WERI-Rb-1 (cell line): ENCODE measurements at regions not wholly inside any gene's neighbourhood (a gene's known extent, or its start where the extent isn't known, plus 50 kb on each side); places are given as distances from the start of the nearest gene placed in this dataset.

Experiments
- DNase-seq: peaks from one replicate; pipeline ENCODE4 v3.0.0-alpha.2; 2020
- H3K27ac ChIP-seq: fragments of 250-450 bp; sonication (Bioruptor Pico); 2 replicates; pipeline ENCODE4 v1.5.1; 2020; ENCODE audit warnings: mild to moderate bottlenecking, moderate library complexity
- H3K27me3 ChIP-seq: fragments of 250-450 bp; sonication (Bioruptor Pico); 2 replicates; pipeline ENCODE4 v1.5.1; 2021; ENCODE audit warnings: mild to moderate bottlenecking, low read depth, moderate library complexity; ENCODE audit not compliant: insufficient read depth, severe bottlenecking
- H3K36me3 ChIP-seq: fragments of 250-450 bp; sonication (Bioruptor Pico); 2 replicates; pipeline ENCODE4 v1.5.1; 2020; ENCODE audit warnings: mild to moderate bottlenecking, moderate library complexity
- H3K4me3 ChIP-seq: 2 replicates; pipeline ENCODE4 v1.5.1; 2011; ENCODE audit warnings: low read depth, mild to moderate bottlenecking, control low read depth, low read length
- H3K9me3 ChIP-seq: fragments of 250-450 bp; sonication (Bioruptor Pico); 2 replicates; pipeline ENCODE4 v1.5.1; 2021; ENCODE audit warnings: mild to moderate bottlenecking, moderate library complexity; ENCODE audit not compliant: severe bottlenecking
- TF ChIP-seq, protein P1 (sequence below): IDR thresholded peaks from 2 replicates; pipeline ENCODE4 v1.5.1; 2011; ENCODE audit warnings: low read depth, mild to moderate bottlenecking, control low read depth, inconsistent platforms, low read length

DNA sequence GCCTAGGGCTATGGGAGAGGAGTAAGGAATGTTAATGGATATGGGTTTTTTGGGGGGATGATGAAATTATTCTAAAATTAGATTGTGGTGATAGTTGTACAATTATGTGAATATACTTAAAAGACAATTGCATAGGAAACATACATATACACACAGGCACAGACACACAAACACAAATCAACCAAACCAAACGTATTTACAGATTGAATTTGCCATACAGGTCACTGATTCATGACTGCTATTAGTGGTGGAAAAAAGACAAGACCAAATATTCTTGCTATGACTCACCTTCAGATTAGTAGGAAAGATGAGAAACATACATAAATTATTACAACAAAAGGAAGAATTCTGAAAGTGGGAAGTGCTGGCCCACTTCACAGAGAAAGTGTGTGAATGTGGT is 85.3 kb downstream of the C3orf38 start:
- H3K4me3 ChIP-seq, result no peak overlapping the region
- H3K27ac ChIP-seq, result no peak overlapping the region
- TF ChIP-seq, protein P1, sequence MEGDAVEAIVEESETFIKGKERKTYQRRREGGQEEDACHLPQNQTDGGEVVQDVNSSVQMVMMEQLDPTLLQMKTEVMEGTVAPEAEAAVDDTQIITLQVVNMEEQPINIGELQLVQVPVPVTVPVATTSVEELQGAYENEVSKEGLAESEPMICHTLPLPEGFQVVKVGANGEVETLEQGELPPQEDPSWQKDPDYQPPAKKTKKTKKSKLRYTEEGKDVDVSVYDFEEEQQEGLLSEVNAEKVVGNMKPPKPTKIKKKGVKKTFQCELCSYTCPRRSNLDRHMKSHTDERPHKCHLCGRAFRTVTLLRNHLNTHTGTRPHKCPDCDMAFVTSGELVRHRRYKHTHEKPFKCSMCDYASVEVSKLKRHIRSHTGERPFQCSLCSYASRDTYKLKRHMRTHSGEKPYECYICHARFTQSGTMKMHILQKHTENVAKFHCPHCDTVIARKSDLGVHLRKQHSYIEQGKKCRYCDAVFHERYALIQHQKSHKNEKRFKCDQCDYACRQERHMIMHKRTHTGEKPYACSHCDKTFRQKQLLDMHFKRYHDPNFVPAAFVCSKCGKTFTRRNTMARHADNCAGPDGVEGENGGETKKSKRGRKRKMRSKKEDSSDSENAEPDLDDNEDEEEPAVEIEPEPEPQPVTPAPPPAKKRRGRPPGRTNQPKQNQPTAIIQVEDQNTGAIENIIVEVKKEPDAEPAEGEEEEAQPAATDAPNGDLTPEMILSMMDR, result no peak
- no peak for DNase-seq
- no peaks in the 10 kb centered on the region for H3K9me3 ChIP-seq
- no peaks in the 10 kb centered on the region for H3K36me3 ChIP-seq
- H3K27me3 ChIP-seq, result no peaks in the 10 kb centered on the region

DNA sequence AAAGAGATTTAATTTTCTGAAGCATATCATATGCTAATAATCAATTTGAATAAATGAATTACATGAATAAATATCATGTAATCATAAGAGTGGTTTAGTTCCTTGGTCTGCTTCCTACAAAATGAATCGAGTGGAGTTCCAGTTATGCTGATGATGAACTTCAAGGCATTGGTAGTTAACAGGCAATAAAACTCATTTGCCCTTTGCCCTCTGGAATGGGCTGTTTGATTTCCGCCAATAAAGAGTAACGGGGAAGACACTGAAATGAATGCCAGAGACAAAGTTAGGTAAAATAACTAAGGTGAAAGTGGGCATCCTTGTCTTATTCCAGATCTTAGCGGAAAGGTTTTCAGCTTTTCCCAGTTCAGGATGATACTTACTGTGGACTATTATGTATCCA is 90.1 kb downstream of the C3orf38 start:
- no peaks in the 10 kb centered on the region for H3K36me3 ChIP-seq
- no peaks in the 10 kb centered on the region for H3K27me3 ChIP-seq
- H3K4me3 ChIP-seq, result no peak overlapping the region
- no peak overlapping the region for H3K27ac ChIP-seq
- TF ChIP-seq, protein P1, result no peak
- peaks cover 2% of the 10 kb centered on the region for H3K9me3 ChIP-seq
- no peak for DNase-seq

DNA sequence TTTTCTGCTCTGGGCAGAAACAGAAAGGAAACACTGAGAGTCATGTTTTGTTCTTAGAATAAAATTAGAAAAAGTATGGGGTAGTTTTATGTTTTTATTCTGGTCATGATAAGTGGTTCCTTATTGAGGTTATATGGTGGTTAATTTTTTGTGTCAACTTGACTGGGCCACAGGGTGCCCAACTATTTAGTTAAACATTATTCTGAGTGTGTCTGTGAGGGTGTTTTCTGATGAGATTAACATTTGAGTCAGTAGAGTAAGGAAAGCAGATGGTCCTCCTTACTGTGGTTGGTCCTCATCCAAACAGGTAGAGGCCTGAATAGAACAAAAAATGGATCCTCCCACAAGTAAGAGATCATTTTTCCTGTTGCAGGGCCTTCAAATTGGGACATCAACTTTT is 98.9 kb downstream of the C3orf38 start:
- peaks cover 2% of the 10 kb centered on the region for H3K9me3 ChIP-seq
- no peaks in the 10 kb centered on the region for H3K36me3 ChIP-seq
- H3K27me3 ChIP-seq, result no peaks in the 10 kb centered on the region
- TF ChIP-seq, protein P1, result no peak
- H3K4me3 ChIP-seq, result no peak overlapping the region
- H3K27ac ChIP-seq, result no peak overlapping the region
- DNase-seq, result no peak

DNA sequence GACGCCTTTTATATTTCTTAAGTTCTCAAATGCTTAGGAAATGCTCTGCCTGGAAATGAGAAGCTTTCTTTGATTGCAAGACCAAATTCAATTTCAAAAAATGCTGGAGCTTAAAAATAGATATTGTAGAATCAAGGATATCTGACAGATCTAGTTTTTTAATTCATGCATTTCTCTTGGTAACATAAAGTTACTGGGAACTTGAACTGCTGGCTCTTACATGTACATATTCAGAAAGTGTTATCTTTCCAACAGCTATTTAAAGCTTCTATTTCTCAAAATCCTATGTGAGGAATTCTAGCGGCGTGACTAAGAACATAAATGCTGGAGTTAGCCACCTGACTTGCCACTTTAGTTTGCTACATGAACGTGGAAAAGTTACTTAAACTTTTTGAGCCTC is 109.3 kb downstream of the C3orf38 start:
- no peak overlapping the region for H3K27ac ChIP-seq
- no peaks in the 10 kb centered on the region for H3K36me3 ChIP-seq
- no peak overlapping the region for H3K4me3 ChIP-seq
- TF ChIP-seq, protein P1, result no peak
- DNase-seq, result no peak
- no peaks in the 10 kb centered on the region for H3K27me3 ChIP-seq
- no peaks in the 10 kb centered on the region for H3K9me3 ChIP-seq

DNA sequence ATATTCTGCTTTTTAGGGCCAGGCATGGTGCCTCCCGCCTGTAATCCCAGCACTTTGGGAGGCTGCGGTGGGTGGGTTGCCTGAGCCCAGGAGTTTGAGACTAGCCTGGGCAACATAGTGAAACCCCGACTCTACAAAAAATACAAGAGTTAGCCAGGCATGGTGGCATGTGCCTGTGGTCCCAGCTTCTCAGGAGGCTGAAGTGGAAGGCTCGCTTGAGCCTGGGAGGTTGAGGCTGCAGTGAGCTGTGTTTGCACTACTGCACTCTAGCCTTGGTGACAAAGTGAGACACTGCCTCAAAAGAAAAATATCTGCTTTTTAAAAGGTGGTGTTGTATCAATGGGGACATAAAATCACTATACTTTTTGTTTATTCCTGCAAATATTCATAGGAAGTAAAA is 112.8 kb downstream of the C3orf38 start:
- Histone ChIP-seq H3K4me3 (no peak overlapping the region), H3K27me3 (no peaks in the 10 kb centered on the region), H3K27ac (no peak overlapping the region), H3K36me3 (no peaks in the 10 kb centered on the region), H3K9me3 (no peaks in the 10 kb centered on the region)
- TF ChIP-seq, protein P1, result no peak
- DNase-seq, result no peak

DNA sequence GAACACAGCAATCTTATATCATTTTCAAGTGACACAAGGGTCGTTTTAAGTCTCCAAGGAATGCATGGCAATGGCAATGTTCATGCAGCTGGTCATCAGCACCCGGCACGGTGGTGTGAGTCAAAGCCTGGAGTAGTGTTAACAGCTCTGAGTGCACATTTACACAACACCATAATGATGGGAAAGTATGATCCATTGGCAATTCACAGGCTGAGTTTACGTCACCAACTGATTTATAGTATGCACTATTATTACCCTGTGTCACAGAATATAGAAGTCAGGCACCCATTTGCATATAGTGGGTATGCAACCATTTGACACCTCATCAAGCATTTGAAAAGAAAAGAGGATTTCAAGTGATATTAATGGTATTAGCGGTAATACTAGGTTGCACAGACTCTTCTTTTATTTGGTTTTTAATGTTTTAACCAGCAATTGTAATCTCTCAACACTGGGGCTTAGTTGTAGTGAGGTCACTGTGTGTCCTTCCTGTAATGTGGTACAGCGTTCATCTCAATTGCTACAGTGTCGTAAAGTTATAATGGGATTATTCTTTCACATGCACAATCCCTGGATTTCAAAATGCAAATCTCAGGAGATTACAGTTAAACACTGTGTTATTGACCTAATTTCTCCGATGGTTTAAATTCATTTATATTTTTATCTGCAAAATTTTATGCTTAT is 113.8 kb downstream of the C3orf38 start:
- Histone ChIP-seq H3K27ac (no peak overlapping the region), H3K36me3 (no peaks in the 10 kb centered on the region), H3K9me3 (no peaks in the 10 kb centered on the region), H3K4me3 (no peak overlapping the region), H3K27me3 (no peaks in the 10 kb centered on the region)
- DNase-seq, result no peak
- TF ChIP-seq, protein P1, result no peak
